IMR-90 (cell line): ENCODE measurements at regions not wholly inside any gene's neighbourhood (a gene's known extent, or its start where the extent isn't known, plus 50 kb on each side); places are given as distances from the start of the nearest gene placed in this dataset.

Experiments
- ATAC-seq: fragments of 200-7000 bp; cut with Tn5 transposase; 2 replicates; pipeline ENCODE4 v1.9.1; 2020; ENCODE audit warnings: low read depth, mild to moderate bottlenecking, moderate library complexity
- BruUV-seq: library from RNA; stranded (reverse); fragments of 400-500 nt; replicated peaks from 2 replicates; lab custom pipeline; 2021; lab: Mats Ljungman, UMichigan
- CTCF ChIA-PET: fragments of 300-600 bp; formaldehyde crosslinking; extraction: SDS; loops from one replicate; lab custom pipeline; 2021; ENCODE audit warnings: antibody characterized with exemption; lab: Yijun Ruan, JAX
- POLR2A ChIA-PET: fragments of 300-600 bp; sonication (Branson Sonifier 250); formaldehyde crosslinking; loops from one replicate; lab custom pipeline; 2022; ENCODE audit warnings: antibody characterized with exemption; ENCODE audit not compliant: unreplicated experiment; lab: Charles Lee
- DNase-seq: peaks from one replicate; pipeline ENCODE4 v3.0.0; 2013
- H2AFZ ChIP-seq: replicated peaks from 2 replicates; pipeline ENCODE3; 2013; ENCODE audit warnings: low read length, mild to moderate bottlenecking; ENCODE audit not compliant: poor library complexity
- H2AK5ac ChIP-seq: 2 replicates; pipeline ENCODE4 v1.6.1; 2013; ENCODE audit warnings: low read depth, low read length, inconsistent platforms
- H2AK9ac ChIP-seq: replicated peaks from 2 replicates; pipeline ENCODE3; 2013; ENCODE audit warnings: mild to moderate bottlenecking, low read depth, low read length, moderate library complexity; ENCODE audit not compliant: poor library complexity
- H2BK120ac ChIP-seq: 2 replicates; pipeline ENCODE4 v1.6.1; 2013; ENCODE audit warnings: low read depth, low read length, inconsistent platforms
- H2BK15ac ChIP-seq: 3 replicates; pipeline ENCODE4 v1.6.1; 2013; ENCODE audit warnings: low read depth, low read length, inconsistent platforms
- H2BK20ac ChIP-seq: 2 replicates; pipeline ENCODE4 v1.6.1; 2013; ENCODE audit warnings: low read depth, mild to moderate bottlenecking, inconsistent platforms, low read length, moderate library complexity
- H2BK5ac ChIP-seq: 2 replicates; pipeline ENCODE4 v1.6.1; 2013; ENCODE audit warnings: mild to moderate bottlenecking, low read depth, low read length, inconsistent platforms; ENCODE audit not compliant: poor library complexity, severe bottlenecking
- H3K14ac ChIP-seq: replicated peaks from 2 replicates; pipeline ENCODE4 v1.6.1; 2013; ENCODE audit warnings: low read depth, low read length, inconsistent platforms
- H3K18ac ChIP-seq: 2 replicates; pipeline ENCODE4 v1.6.1; 2013; ENCODE audit warnings: low read depth, low read length, control low read depth
- H3K23ac ChIP-seq: 2 replicates; pipeline ENCODE4 v1.6.1; 2013; ENCODE audit warnings: low read depth, low read length, inconsistent platforms
- H3K27ac ChIP-seq: 2 replicates; pipeline ENCODE4 v1.5.1; 2013; ENCODE audit warnings: mild to moderate bottlenecking, control low read depth, low read length; ENCODE audit not compliant: insufficient read depth
- H3K27me3 ChIP-seq: 2 replicates; pipeline ENCODE4 v1.6.1; 2013; ENCODE audit warnings: low read length; ENCODE audit not compliant: control insufficient read depth, insufficient read depth
- H3K36me3 ChIP-seq: 2 replicates; pipeline ENCODE4 v1.6.1; 2013; ENCODE audit warnings: low read length, mixed read lengths; ENCODE audit not compliant: control insufficient read depth, insufficient read depth
- H3K4ac ChIP-seq: 2 replicates; pipeline ENCODE4 v1.6.1; 2013; ENCODE audit warnings: low read depth, low read length, inconsistent platforms
- H3K4me1 ChIP-seq: 2 replicates; pipeline ENCODE4 v1.6.1; 2013; ENCODE audit warnings: low read length, mixed read lengths; ENCODE audit not compliant: control insufficient read depth, insufficient read depth
- H3K4me2 ChIP-seq: 2 replicates; pipeline ENCODE4 v1.6.1; 2013; ENCODE audit warnings: low read depth, mild to moderate bottlenecking, control low read depth, low read length, moderate library complexity
- H3K4me3 ChIP-seq: 2 replicates; pipeline ENCODE4 v1.5.1; 2013; ENCODE audit warnings: low read depth, mild to moderate bottlenecking, control low read depth, low read length, moderate library complexity; ENCODE audit not compliant: insufficient read depth
- H3K56ac ChIP-seq: 2 replicates; pipeline ENCODE4 v1.6.1; 2013; ENCODE audit warnings: low read length, inconsistent platforms; ENCODE audit not compliant: insufficient read depth; ENCODE audit errors: extremely low read depth
- H3K79me1 ChIP-seq, 2 experiments: 2 replicates each; pipeline ENCODE4 v1.6.1; 2013; ENCODE audit warnings: low read length in 2 of 2, inconsistent platforms in 1 of 2, low read depth in 1 of 2
- H3K9ac ChIP-seq: 2 replicates; pipeline ENCODE4 v1.6.1; 2013; ENCODE audit warnings: low read depth, low read length, control low read depth
- H3K9me1 ChIP-seq: 2 replicates; pipeline ENCODE4 v1.6.1; 2013; ENCODE audit warnings: low read length, inconsistent platforms; ENCODE audit not compliant: insufficient read depth
- H3K9me3 ChIP-seq: 2 replicates; pipeline ENCODE4 v1.6.1; 2013; ENCODE audit warnings: low read length; ENCODE audit not compliant: control insufficient read depth, insufficient read depth
- H4K20me1 ChIP-seq: 2 replicates; pipeline ENCODE4 v1.6.1; 2013; ENCODE audit warnings: low read length, inconsistent platforms; ENCODE audit not compliant: insufficient read depth
- H4K5ac ChIP-seq: 2 replicates; pipeline ENCODE4 v1.6.1; 2013; ENCODE audit warnings: mild to moderate bottlenecking, low read depth, low read length, control low read depth
- H4K8ac ChIP-seq, 2 experiments: 2 replicates each; pipeline ENCODE4 v1.6.1; 2013; ENCODE audit warnings: low read depth in 2 of 2, low read length in 2 of 2, control low read depth in 1 of 2, inconsistent platforms in 1 of 2
- H4K91ac ChIP-seq: 2 replicates; pipeline ENCODE4 v1.6.1; 2013; ENCODE audit warnings: low read depth, low read length, inconsistent platforms; ENCODE audit not compliant: insufficient read depth
- BHLHE40 ChIP-seq: fragments of 150-350 bp; IDR thresholded peaks from 2 replicates; pipeline ENCODE4 v1.6.1; 2016; ENCODE audit warnings: mild to moderate bottlenecking, low read depth, low read length
- CEBPB ChIP-seq: IDR thresholded peaks from 2 replicates; pipeline ENCODE4 v1.6.1; 2012; ENCODE audit warnings: low read depth, low read length, improper control_type of control experiment
- CHD1 ChIP-seq: IDR thresholded peaks from 2 replicates; pipeline ENCODE4 v1.6.1; 2012; ENCODE audit warnings: low read depth, low read length, improper control_type of control experiment
- CTCF ChIP-seq: conservative IDR thresholded peaks from 2 replicates; pipeline ENCODE4 v1.5.1; 2012; ENCODE audit warnings: mild to moderate bottlenecking, low read depth, low read length, improper control_type of control experiment
- ELK1 ChIP-seq: fragments of 150-350 bp; IDR thresholded peaks from 2 replicates; pipeline ENCODE4 v1.6.1; 2016; ENCODE audit warnings: low read depth, mild to moderate bottlenecking, low read length, moderate library complexity, borderline replicate concordance
- FOS ChIP-seq: fragments of 150-350 bp; IDR thresholded peaks from 2 replicates; pipeline ENCODE4 v1.6.1; 2016; ENCODE audit warnings: low read depth, low read length
- MAFK ChIP-seq: IDR thresholded peaks from 2 replicates; pipeline ENCODE4 v1.6.1; 2012; ENCODE audit warnings: low read depth, low read length, improper control_type of control experiment
- MAZ ChIP-seq: IDR thresholded peaks from 2 replicates; pipeline ENCODE4 v1.6.1; 2012; ENCODE audit warnings: low read depth, mild to moderate bottlenecking, low read length, improper control_type of control experiment, moderate library complexity, borderline replicate concordance
- MXI1 ChIP-seq: IDR thresholded peaks from 2 replicates; pipeline ENCODE4 v1.6.1; 2012; ENCODE audit warnings: low read depth, mild to moderate bottlenecking, low read length, moderate library complexity, borderline replicate concordance
- NFE2L2 ChIP-seq: fragments of 150-350 bp; IDR thresholded peaks from 2 replicates; pipeline ENCODE4 v1.6.1; 2016; ENCODE audit warnings: low read depth, mild to moderate bottlenecking, low read length
- POLR2A ChIP-seq: IDR thresholded peaks from 2 replicates; pipeline ENCODE4 v1.6.1; 2012; ENCODE audit warnings: mild to moderate bottlenecking, low read depth, low read length
- RAD21 ChIP-seq: IDR thresholded peaks from 2 replicates; pipeline ENCODE4 v1.6.1; 2012; ENCODE audit warnings: low read length, improper control_type of control experiment
- RCOR1 ChIP-seq: IDR thresholded peaks from 2 replicates; pipeline ENCODE4 v1.6.1; 2012; ENCODE audit warnings: mild to moderate bottlenecking, low read length, improper control_type of control experiment; ENCODE audit not compliant: insufficient replicate concordance
- RFX5 ChIP-seq: IDR thresholded peaks from 2 replicates; pipeline ENCODE4 v1.8.0; 2012; ENCODE audit warnings: low read depth, mild to moderate bottlenecking, low read length, moderate library complexity
- SMC3 ChIP-seq: fragments of 150-350 bp; IDR thresholded peaks from 2 replicates; pipeline ENCODE4 v1.6.1; 2016; ENCODE audit warnings: low read depth, mild to moderate bottlenecking, antibody characterized with exemption, low read length, moderate library complexity
- USF2 ChIP-seq: fragments of 150-350 bp; IDR thresholded peaks from 2 replicates; pipeline ENCODE4 v1.6.1; 2017; ENCODE audit warnings: mild to moderate bottlenecking, antibody characterized with exemption, low read length, low read depth
- WGBS, 2 experiments: methylation state at CpG; one replicate each; pipeline versions ENCODE4 v1.1.5 to v1.1.7; 2013; ENCODE audit warnings: missing lambda C conversion rate in 2 of 2; ENCODE audit not compliant: insufficient read length in 1 of 2; ENCODE audit errors: extremely low coverage in 2 of 2; 5-methylcytosine and 5-hydroxymethylcytosine counted together
- dilution Hi-C: fragments of 300-500 bp; cut with HindIII; formaldehyde crosslinking; loops from one replicate; pipeline ENCODE4 v1.14.3; 2018; ENCODE audit warnings: low sequenced_read_pairs; ENCODE audit not compliant: unreplicated experiment
- in situ Hi-C: fragments of 300-500 bp; cut with MboI; formaldehyde crosslinking; loops from 3 replicates; pipeline ENCODE4 v1.14.3; 2019; ENCODE audit warnings: low sequenced_read_pairs, inconsistent platforms, mixed read lengths
- intact Hi-C: fragments of 100-400 bp; cut with micrococcal nuclease; formaldehyde crosslinking; loops from 2 replicates; pipeline ENCODE4 v1.10.0; 2022

GRCh38 chr2:57884281-57884680 lies 162.3 kb upstream of the VRK2 start:
- Histone ChIP-seq H3K18ac (no peak overlapping the region), H2BK5ac (no peak overlapping the region), H4K20me1 (no peaks in the 10 kb centered on the region), H2AK5ac (no peak overlapping the region), H3K23ac (no peak overlapping the region), H2BK20ac (no peak overlapping the region), H4K91ac (no peak overlapping the region), H4K8ac (no peak overlapping the region), H3K4me1 (no peaks in the 10 kb centered on the region; the same call in 1 of the 2 replicates), H3K4ac (no peak overlapping the region), H3K9ac (no peak overlapping the region), H3K27ac (no peak overlapping the region), H3K27me3 (no peaks in the 10 kb centered on the region; the same call in 1 of the 2 replicates), H3K56ac (no peak overlapping the region), H2AFZ (no peak overlapping the region), H3K9me3 (no peaks in the 10 kb centered on the region), H2AK9ac (no peak overlapping the region), H3K79me1 (no peaks in the 10 kb centered on the region), H3K4me3 (no peak overlapping the region), H3K4me2 (no peak overlapping the region), H4K5ac (no peak overlapping the region), H2BK15ac (no peak overlapping the region), H3K9me1 (no peaks in the 10 kb centered on the region), H3K14ac (no peak overlapping the region), H3K36me3 (no peaks in the 10 kb centered on the region), H2BK120ac (no peak overlapping the region)
- intact Hi-C loops (no loop called here), in situ Hi-C loops (no loop called here), dilution Hi-C loops (no loop called here)
- no peak for DNase-seq
- no TSS peak for BruUV-seq
- no CpG with 5 or more reads among the region's 1 CpG for WGBS, 2 experiments
- no peak for ATAC-seq
- ChIA-PET POLR2A (no interaction called here), CTCF (interaction anchor here (0.7 kb wide), 1 partner anchor 22 kb away, joined by 4 read pairs; no protein-coding TSS in a partner anchor)
- TF ChIP-seq CTCF, result no peak
- TF ChIP-seq MAZ, result no peak
- TF ChIP-seq NFE2L2, result no peak
- no peak for TF ChIP-seq FOS
- TF ChIP-seq SMC3, result no peak
- no peak for TF ChIP-seq POLR2A
- TF ChIP-seq MXI1, result no peak
- no peak for TF ChIP-seq RAD21
- TF ChIP-seq ELK1, result no peak
- no peak for TF ChIP-seq CEBPB
- TF ChIP-seq USF2, result no peak
- TF ChIP-seq BHLHE40, result no peak
- TF ChIP-seq CHD1, result no peak
- TF ChIP-seq RFX5, result no peak
- TF ChIP-seq RCOR1, result no peak
- TF ChIP-seq MAFK, result no peak
